T-helper 17 cell (primary cell): ENCODE measurements at regions not wholly inside any gene's neighbourhood (a gene's known extent, or its start where the extent isn't known, plus 50 kb on each side); places are given as distances from the start of the nearest gene placed in this dataset.
"Not testable (repeated sequence)": the region's sequence is repeated elsewhere in the genome, so short reads cannot be mapped to it uniquely, and the experiment has no call there.

Source experiments
- ATAC-seq: fragments of 150-1000 bp; cut with Tn5 transposase; 2 replicates; pipeline ENCODE4 v1.10.0; 2021; ENCODE audit warnings: mild to moderate bottlenecking, moderate library complexity
- DNase-seq, 3 donors: peaks; one replicate each; pipeline versions ENCODE4 v3.0.0 to v3.0.0-alpha.2; 2020 to 2021
- H3K9me3 ChIP-seq: one replicate; pipeline ENCODE4 v1.7.0; 2013; ENCODE audit warnings: low read length, mild to moderate bottlenecking; ENCODE audit not compliant: control insufficient read depth, poor library complexity, severe bottlenecking
- H3K27ac Mint-ChIP-seq: one replicate; pipeline ENCODE4 v1.8.0; 2022; ENCODE audit warnings: mild to moderate bottlenecking, moderate library complexity, mixed read lengths
- H3K27me3 Mint-ChIP-seq: one replicate; pipeline ENCODE4 v1.8.0; 2022; ENCODE audit warnings: mixed read lengths
- H3K36me3 Mint-ChIP-seq: one replicate; pipeline ENCODE4 v1.8.0; 2022; ENCODE audit warnings: low read depth, mixed read lengths
- H3K4me1 Mint-ChIP-seq: one replicate; pipeline ENCODE4 v1.8.0; 2022; ENCODE audit warnings: mild to moderate bottlenecking, mixed read lengths
- H3K4me3 Mint-ChIP-seq: one replicate; pipeline ENCODE4 v1.8.0; 2022; ENCODE audit warnings: mild to moderate bottlenecking, moderate library complexity, mixed read lengths

DNA sequence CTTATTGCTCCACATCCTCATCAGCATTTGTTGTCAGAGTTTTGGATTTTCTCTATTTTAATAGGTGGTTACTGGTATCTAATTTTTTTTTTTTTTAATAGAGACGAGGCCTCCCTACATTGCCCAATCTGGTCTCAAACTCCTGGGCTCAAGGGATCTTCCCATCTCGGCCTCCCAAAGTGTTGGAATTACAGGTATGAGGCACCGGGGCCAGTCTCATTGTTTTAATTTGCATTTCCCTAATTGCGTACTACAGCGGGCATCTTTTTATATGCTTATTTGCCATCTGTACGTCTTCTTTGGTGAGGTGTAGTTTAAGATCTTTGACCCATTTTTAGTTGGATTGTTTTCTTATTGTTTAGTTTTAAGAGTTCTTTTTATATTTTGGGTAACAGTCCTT, 210.4 kb upstream of the SULF2 start:
- ATAC-seq (no peak), DNase-seq (no peak)
- Mint-ChIP-seq H3K4me3 (no peak overlapping the region), H3K4me1 (no peaks in the 10 kb centered on the region), H3K36me3 (no peaks in the 10 kb centered on the region), H3K27me3 (peaks cover 18% of the 10 kb centered on the region), H3K27ac (no peak overlapping the region)
- H3K9me3 ChIP-seq, result no peaks in the 10 kb centered on the region

DNA sequence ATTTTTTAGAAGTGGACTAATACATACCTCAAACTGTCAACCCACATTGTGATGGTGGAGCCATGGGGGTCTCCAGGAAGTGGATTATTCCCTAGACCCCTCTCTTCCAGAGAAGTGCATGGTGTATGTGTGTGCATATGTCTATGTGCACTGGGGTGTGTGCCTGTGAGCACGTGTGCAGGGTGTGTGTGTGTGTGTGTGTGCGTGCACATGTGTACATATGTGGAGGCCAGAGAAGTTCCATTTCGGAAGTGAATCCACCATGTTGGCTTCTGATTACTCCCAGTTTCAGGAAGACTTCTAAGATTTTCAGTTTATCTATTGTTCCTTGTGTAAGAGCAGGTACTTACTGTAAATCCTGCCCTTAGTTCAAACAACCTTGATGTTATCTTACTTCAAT, 208.5 kb upstream of the SULF2 start:
- DNase-seq (no peak), ATAC-seq (no peak)
- Mint-ChIP-seq H3K4me3 (no peak overlapping the region), H3K27ac (no peak overlapping the region), H3K4me1 (no peaks in the 10 kb centered on the region), H3K27me3 (peaks cover 32% of the 10 kb centered on the region), H3K36me3 (no peaks in the 10 kb centered on the region)
- no peaks in the 10 kb centered on the region for H3K9me3 ChIP-seq

DNA sequence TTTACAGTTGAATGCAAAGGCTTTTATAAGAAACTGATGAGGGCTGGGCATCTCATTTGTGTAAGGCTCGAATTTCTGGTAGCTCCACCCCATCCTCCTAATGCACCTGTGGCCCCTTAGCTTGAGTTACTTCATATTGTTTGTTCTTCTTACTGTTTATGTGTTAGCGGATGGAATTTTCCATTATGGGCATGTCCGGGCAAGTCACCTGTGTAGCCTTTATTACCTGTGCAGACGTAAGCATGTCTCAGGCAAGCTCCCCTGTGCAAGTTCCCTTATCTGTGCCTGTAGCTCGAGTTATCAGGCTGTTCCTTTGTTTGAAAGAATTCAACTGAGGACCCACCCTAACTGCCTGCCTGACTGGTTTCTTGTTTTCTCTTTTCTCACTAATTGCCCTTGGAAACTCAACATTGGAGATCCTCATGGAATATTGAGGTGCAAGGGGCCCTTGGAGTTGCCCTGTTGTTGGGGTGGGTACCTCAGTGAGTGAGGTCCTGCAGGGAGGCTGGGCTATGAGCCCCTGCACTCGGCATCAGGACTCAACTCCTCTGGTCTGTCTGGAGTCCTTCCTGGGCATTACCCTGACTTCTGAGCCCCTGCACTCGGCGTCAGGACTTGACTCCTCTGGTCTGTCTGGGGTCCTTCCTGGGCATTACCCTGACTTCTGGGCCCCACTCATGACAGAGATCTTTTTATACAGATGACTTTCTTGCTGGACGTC, 207.9 kb upstream of the SULF2 start:
- no peak for DNase-seq
- H3K9me3 ChIP-seq, result no peaks in the 10 kb centered on the region
- no peaks in the 10 kb centered on the region for H3K4me1 Mint-ChIP-seq
- peaks cover 37% of the 10 kb centered on the region for H3K27me3 Mint-ChIP-seq
- H3K27ac Mint-ChIP-seq, result no peak overlapping the region
- H3K36me3 Mint-ChIP-seq, result no peaks in the 10 kb centered on the region
- no peak for ATAC-seq
- no peak overlapping the region for H3K4me3 Mint-ChIP-seq

DNA sequence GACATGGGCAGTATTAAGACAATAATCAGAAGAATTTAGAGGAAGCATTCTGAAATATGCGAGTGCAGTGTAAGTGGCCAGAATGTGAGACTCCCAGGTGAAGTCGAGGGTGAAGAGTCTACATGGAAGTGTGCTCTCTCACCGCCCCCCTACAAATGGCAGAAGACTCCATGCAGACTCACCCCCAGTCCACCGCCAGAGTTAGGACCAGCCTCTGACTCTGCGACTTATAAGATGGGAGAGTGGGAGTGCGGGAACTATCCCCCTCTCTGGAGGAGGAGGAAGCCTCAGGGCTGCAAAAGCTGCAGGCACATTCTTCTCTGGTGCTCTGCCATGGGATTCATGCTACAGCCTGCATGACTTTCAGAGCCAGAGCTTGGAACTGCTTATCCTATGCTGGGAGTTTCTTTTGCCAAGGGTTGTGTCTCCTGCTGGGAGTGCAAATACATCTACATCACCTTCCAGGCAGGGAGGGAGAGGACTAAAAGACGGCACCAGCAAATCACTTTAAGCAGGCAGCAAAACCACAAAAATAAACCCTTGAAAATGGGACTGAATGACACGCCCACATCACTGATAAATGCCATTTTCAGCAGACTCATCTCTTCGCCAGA, 206.7 kb upstream of the SULF2 start:
- no peaks in the 10 kb centered on the region for H3K36me3 Mint-ChIP-seq
- no peaks in the 10 kb centered on the region for H3K4me1 Mint-ChIP-seq
- ATAC-seq, result no peak
- H3K27me3 Mint-ChIP-seq, result peaks cover 32% of the 10 kb centered on the region
- no peaks in the 10 kb centered on the region for H3K9me3 ChIP-seq
- H3K27ac Mint-ChIP-seq, result no peak overlapping the region
- DNase-seq, result no peak
- H3K4me3 Mint-ChIP-seq, result no peak overlapping the region

DNA sequence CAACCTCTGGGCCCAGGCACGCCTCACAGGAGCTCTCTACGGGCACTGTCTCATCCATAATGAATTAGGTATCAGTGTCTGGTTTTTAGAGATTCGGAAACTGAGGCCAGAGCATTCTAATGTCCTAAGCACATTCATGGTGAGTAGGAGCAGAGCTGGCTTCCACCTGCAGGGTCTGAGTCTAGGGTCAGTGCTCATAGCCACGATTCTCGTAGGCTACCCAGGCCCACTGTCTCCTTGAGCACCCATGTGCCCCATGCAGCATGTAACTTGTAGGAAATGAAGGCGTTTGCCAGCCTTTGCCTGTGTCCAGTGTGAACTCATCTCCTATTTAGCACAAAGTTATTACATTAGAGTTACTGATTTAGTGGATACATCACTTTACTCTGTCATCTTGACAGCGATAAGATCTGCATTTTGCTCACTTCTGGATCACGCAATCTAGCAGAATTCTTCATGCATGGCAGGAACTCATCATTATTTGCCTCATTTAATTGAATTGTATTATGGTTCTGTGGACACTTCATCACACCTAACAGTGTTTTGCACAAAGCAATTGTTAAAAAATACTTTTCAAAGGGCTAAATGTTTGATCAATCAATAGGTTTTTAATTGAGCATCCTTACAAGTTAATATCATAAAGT, 205.3 kb upstream of the SULF2 start:
- Mint-ChIP-seq H3K36me3 (no peaks in the 10 kb centered on the region), H3K27me3 (peaks cover 37% of the 10 kb centered on the region), H3K4me1 (no peaks in the 10 kb centered on the region), H3K27ac (no peak overlapping the region), H3K4me3 (no peak overlapping the region)
- ATAC-seq, result no peak
- H3K9me3 ChIP-seq, result no peaks in the 10 kb centered on the region
- DNase-seq, result no peak

DNA sequence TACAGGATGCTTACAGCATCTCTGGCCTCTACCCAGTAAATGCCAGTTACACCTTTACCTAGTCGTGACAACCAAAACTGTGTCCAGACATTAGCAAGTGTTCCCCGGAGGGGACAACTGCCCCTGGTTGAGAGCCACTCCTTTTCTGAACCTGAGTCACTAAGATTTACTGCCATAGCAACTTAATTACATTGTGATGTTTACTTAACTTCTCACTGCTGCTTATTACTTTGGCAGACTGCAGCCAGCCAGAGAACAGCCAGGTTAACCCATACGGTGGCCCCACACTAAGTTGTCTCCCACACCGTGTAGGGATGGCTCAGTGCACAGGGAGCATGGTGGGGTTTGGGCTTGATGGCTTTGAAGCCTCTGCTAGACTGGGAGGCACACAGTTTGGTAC, 204.7 kb upstream of the SULF2 start:
- no peaks in the 10 kb centered on the region for H3K4me1 Mint-ChIP-seq
- H3K4me3 Mint-ChIP-seq, result no peak overlapping the region
- H3K27ac Mint-ChIP-seq, result no peak overlapping the region
- DNase-seq (no peak), ATAC-seq (no peak)
- peaks cover 37% of the 10 kb centered on the region for H3K27me3 Mint-ChIP-seq
- H3K36me3 Mint-ChIP-seq, result no peaks in the 10 kb centered on the region
- no peaks in the 10 kb centered on the region for H3K9me3 ChIP-seq

DNA sequence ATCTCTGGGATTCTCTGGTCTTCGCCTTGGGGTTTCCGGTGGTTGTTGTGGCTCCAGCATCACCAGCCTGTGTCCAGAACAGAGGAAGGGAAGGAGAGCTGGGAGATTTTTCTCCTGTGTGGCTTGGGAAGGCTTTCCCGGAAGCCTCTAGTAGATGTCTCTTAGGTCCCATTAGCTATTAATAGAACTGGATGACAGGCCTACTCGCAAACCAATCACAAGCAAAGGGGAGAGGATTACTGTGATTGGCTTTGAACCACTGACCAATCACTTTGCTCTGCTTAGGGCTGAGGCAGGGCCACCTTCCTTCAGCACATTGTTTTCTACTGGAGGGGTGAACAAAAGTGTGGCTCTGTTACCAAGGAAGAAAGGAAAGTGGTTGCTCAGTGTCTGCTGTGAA, 203.4 kb upstream of the SULF2 start:
- no peak for ATAC-seq
- Mint-ChIP-seq H3K4me3 (no peak overlapping the region), H3K27me3 (peaks cover 38% of the 10 kb centered on the region), H3K36me3 (no peaks in the 10 kb centered on the region), H3K4me1 (no peaks in the 10 kb centered on the region), H3K27ac (peak overlapping the region; percentile 43)
- no peaks in the 10 kb centered on the region for H3K9me3 ChIP-seq
- no peak for DNase-seq

DNA sequence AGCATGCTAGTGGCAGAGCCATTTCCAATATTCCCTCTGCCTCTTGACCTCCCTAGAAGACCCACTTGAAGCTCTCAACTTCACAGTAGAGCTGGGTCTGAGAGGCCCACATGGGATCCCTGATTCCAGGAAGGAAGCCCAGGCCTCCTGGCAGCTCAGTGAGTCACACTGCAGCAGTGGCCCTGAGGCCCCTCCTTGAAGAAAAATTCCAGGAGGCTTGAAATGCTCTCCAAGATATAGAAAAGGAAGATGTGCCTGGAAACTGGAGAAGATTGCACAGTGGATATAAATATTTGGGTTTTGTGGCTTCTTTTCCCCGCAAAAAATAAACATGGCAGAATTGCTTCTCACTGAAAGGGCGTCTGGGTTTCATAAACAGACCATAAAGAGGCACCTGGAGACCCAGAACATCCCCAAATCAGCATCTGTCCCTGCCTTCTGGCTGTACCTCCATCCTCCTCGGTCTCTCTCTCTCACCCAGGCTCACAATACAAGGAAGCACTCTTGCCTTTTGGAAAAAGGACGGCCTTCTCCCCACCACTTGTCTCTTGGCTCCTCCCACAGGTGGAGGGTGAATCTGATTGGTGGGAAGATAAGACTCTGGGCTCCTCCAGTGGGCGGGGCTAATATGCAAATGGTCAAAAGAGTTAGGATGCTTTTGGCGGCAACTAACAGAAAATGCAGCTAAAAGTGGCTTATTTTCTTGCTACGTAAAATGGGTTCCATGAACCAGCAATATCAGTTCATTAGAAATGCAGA, 200.0 kb upstream of the SULF2 start:
- peaks cover 6% of the 10 kb centered on the region for H3K4me1 Mint-ChIP-seq

DNA sequence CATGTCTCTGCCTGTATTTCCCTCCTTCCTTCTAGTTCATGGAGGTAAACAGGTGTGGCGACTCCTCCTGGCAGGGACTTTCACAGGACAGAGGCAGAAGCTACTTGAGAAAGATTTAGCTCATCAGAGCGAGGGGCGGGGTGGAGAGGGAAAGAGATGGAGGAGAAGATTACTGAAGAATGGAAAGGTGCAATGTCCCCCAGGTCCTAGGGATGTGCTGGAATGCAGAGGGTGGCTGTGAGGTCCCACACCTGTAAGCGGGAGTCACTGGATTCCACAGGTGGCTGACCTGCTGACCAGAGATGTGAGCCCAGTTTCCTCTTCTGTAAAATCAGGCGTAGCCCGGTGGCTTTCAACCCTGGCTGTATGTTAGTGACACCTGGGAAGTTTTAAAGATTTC, 199.2 kb upstream of the SULF2 start:
- H3K4me1 Mint-ChIP-seq, result peaks cover 6% of the 10 kb centered on the region

More for the DNA sequence above, 200.0 kb upstream of the SULF2 start:
- Mint-ChIP-seq H3K27ac (no peak overlapping the region), H3K36me3 (peaks cover 2% of the 10 kb centered on the region), H3K4me3 (no peak overlapping the region), H3K27me3 (peaks cover 48% of the 10 kb centered on the region)
- H3K9me3 ChIP-seq, result no peaks in the 10 kb centered on the region
- DNase-seq, result no peak
- ATAC-seq, result no peak

DNA sequence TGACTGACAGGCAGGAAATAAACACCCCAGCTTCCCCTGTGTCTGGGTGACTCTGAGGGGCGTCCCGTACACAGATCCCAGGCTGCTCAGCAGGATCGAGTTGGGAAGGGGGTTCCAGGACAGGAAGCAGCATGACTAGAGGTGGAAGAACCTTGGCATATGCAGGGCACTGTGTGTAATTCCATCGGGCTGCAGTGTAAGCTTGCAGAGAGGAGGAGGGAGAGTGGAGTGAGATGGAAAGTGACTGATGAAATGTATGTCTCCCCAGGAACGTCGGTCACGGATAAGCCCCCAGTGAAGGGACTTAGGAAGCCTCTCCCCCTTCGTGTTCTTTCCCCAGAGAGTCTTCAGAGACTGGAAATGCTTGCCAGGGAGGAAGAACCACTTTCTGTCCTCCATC, 198.4 kb upstream of the SULF2 start:
- not testable (repeated sequence) for H3K4me1 Mint-ChIP-seq, H3K9me3 ChIP-seq, H3K36me3 Mint-ChIP-seq, DNase-seq, H3K27ac Mint-ChIP-seq, H3K4me3 Mint-ChIP-seq, ATAC-seq
- peaks cover 46% of the 10 kb centered on the region for H3K27me3 Mint-ChIP-seq

More for the DNA sequence above, 199.2 kb upstream of the SULF2 start:
- DNase-seq (no peak), ATAC-seq (no peak)
- Mint-ChIP-seq H3K27ac (no peak overlapping the region), H3K4me3 (no peak overlapping the region), H3K27me3 (peaks cover 46% of the 10 kb centered on the region), H3K36me3 (peaks cover 2% of the 10 kb centered on the region)
- H3K9me3 ChIP-seq, result no peaks in the 10 kb centered on the region

DNA sequence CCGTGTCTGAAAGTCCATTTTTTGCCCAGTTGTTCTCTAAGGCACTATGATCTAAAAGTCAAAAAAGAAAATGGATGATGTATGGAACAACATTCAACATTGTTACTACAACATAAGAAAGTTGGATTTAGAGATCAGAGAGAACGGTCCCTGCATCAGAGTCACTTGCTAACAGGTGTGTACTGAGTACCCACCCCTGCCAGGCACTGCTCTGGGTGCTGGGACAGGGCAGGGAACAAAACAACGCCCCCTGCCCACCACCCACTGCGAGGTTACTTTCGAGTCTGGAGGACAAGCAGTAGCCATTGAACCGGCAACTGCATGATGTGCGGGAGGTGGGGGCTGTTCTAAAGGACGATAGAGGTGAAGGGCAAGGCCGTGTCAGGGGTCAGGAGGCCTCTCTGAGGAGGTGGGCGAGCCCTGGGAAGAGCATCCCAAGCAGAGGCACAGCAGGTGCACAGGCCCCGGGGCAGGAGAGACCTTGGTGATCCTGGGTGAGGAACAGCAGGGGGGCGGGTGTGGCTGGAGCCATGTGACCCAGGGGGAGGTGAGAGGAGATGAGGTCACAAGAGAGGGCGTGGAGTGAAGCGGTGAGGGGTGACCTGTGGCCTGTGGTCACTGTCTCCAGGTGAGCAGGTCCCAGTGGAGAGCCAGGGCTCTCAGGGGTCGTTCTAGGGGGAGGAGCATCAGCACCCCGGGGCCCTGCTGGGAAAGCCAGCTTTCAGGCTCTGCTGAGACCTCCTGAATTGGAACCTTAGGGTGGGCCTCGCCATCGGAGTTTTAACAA, 197.5 kb upstream of the SULF2 start:
- DNase-seq, result no peak
- no peak overlapping the region for H3K4me3 Mint-ChIP-seq
- peaks cover 8% of the 10 kb centered on the region for H3K4me1 Mint-ChIP-seq
- no peak overlapping the region for H3K27ac Mint-ChIP-seq
- H3K9me3 ChIP-seq, result no peaks in the 10 kb centered on the region
- ATAC-seq, result no peak
- H3K36me3 Mint-ChIP-seq, result peaks cover 4% of the 10 kb centered on the region
- peaks cover 47% of the 10 kb centered on the region for H3K27me3 Mint-ChIP-seq

DNA sequence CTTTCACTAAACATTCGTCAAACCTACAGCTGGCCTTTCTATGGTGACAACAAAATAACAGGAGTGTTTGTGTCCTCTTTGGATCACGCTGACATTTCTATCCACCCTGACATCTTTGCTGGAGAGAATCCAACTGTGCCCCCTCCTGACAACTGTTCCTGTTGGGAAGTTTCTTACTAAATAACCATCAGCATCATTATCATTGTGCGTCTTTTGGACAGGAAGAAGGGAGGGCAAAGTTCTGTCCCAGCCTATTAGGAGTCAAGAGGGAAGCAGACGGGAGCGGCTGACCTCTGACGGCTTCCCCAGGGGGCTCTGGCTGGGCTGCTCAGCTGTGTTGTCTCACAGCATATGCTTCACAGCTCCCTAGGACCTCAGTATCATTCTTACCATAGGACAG, 195.9 kb upstream of the SULF2 start:
- DNase-seq (no peak), ATAC-seq (no peak)
- Mint-ChIP-seq H3K27me3 (peaks cover 59% of the 10 kb centered on the region), H3K4me1 (peaks cover 8% of the 10 kb centered on the region), H3K27ac (peak overlapping the region; percentile 14), H3K4me3 (no peak overlapping the region), H3K36me3 (peaks cover 4% of the 10 kb centered on the region)
- H3K9me3 ChIP-seq, result no peaks in the 10 kb centered on the region
